Motor neuron (in vitro differentiated cells): ENCODE measurements at regions not wholly inside any gene's neighbourhood (a gene's known extent, or its start where the extent isn't known, plus 50 kb on each side); places are given as distances from the start of the nearest gene placed in this dataset.
"Not testable (repeated sequence)": the region's sequence is repeated elsewhere in the genome, so short reads cannot be mapped to it uniquely, and the experiment has no call there.

Experiments
- ATAC-seq, 8 experiments: fragments of 200-7000 bp; cut with Tn5 transposase; replicated peaks in 6 of 8; 2 replicates each; pipeline ENCODE4 v1.8.0; 2021; ENCODE audit warnings: mild to moderate bottlenecking in 8 of 8, moderate library complexity in 8 of 8
- H3K27ac ChIP-seq, 2 donors: fragments of 250-450 bp; sonication (Bioruptor Pico); 2 replicates each; pipeline ENCODE4 v1.9.0; 2021; ENCODE audit warnings: antibody characterized with exemption in 2 of 2, mild to moderate bottlenecking in 2 of 2, moderate library complexity in 1 of 2
- H3K4me1 ChIP-seq, 2 donors: fragments of 250-450 bp; sonication (Bioruptor Pico); replicated peaks in 1 of 2; 2 replicates each; pipeline ENCODE4 v1.6.1; 2021; ENCODE audit warnings: antibody characterized with exemption in 2 of 2, mild to moderate bottlenecking in 2 of 2, moderate library complexity in 1 of 2
- H3K4me3 ChIP-seq, 5 donors: fragments of 250-450 bp; sonication (Bioruptor Pico); 2 replicates each; pipeline ENCODE4 v1.9.0; 2021; ENCODE audit warnings: antibody characterized with exemption in 5 of 5, mild to moderate bottlenecking in 5 of 5, moderate library complexity in 4 of 5
- WGBS, 10 experiments: fragments of 450-650 bp; shearing (Covaris generic); methylation state at CpG; one replicate each; pipeline ENCODE4 v1.0.0; 2022; 5-methylcytosine and 5-hydroxymethylcytosine counted together
- in situ Hi-C, 9 experiments: fragments of 400-800 bp; cut with MboI; loops; one replicate each; pipeline ENCODE4 v1.15.0; 2021; ENCODE audit warnings: low sequenced_read_pairs in 9 of 9, low pct_unique_long_range_greater_than_20kb in 2 of 9; ENCODE audit not compliant: unreplicated experiment in 9 of 9

- WGBS, 10 experiments: 0 to 96% (median 77%) methylated on average over 1 to 3 of the region's 3 CpGs
- Histone ChIP-seq H3K4me3 (no peak overlapping the region), H3K4me1 (no peaks in the 10 kb centered on the region), H3K27ac (no peak overlapping the region)
- in situ Hi-C loops: no loop called here
- ATAC-seq: no peak
Measured at GRCh38 chr5:100148239-100148638, 386.9 kb upstream of the FAM174A start.

GRCh38 chr5:100142607-100143006, 392.6 kb upstream of the FAM174A start:
- no peaks in the 10 kb centered on the region for H3K4me1 ChIP-seq
- in situ Hi-C loops: no loop called here
- no peak overlapping the region for H3K27ac ChIP-seq
- ATAC-seq: no peak
- no peak overlapping the region for H3K4me3 ChIP-seq

DNA sequence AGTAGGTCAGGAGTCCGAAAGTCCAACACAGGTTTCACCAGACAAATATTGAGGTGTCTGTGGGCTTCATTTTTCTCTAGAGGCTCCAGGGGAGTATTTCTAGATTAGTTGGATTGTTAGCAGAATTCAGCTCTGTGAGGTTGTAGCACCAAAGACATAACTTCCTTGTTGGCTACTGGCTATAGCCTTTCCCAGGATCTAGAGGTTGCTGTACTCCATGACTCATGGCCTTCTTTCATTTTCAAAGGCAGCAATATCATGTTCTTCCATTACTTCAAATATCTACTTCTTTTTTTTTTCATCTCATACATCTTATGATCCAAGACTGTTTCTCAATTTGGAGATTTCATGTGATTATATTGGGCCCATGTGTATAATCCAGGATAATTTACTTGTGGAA, 404.0 kb upstream of the FAM174A start:
- WGBS, 10 experiments: 0 to 100% (median 71%) methylated on average over 1 of the region's 1 CpG; no CpG with 5 or more reads in 7 of the 10 experiments
- no peak for ATAC-seq

DNA sequence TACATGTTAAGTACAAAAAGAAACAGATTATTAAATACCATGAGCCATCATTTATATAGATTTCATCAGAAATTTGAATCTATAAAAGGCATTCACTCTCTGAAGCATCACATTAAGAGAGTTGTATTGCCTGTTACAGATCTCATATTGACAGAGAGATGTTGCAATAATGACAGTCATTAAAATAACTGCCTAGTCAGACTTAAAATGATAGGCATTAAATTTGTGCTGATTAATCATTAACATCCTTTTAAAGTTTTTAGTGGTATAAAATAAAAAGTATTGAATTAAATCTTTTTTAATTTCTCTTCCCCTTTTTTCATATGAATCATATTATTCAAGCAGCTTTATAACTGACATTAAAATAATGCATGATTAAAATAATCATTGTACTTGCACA, 404.9 kb upstream of the FAM174A start:
- in situ Hi-C loops: no loop called here
- ATAC-seq: peak in 1 of 8 experiments; percentile 13
- Histone ChIP-seq H3K4me1 (no peaks in the 10 kb centered on the region), H3K4me3 (no peak overlapping the region), H3K27ac (no peak overlapping the region)

More for the DNA sequence above, 404.0 kb upstream of the FAM174A start:
- Histone ChIP-seq H3K4me1 (no peaks in the 10 kb centered on the region), H3K27ac (no peak overlapping the region), H3K4me3 (no peak overlapping the region)
- in situ Hi-C loops: no loop called here

GRCh38 chr5:100119903-100120302, 415.3 kb upstream of the FAM174A start:
- Histone ChIP-seq H3K4me1 (no peaks in the 10 kb centered on the region), H3K4me3 (no peak overlapping the region), H3K27ac (no peak overlapping the region)
- in situ Hi-C loops: no loop called here
- no peak for ATAC-seq
- 0 to 100% (median 100%) methylated on average over 1 of the region's 1 CpG; no CpG with 5 or more reads in 3 of the 10 experiments for WGBS, 10 experiments

GRCh38 chr5:100110497-100110896, 424.7 kb upstream of the FAM174A start:
- Histone ChIP-seq H3K27ac (no peak overlapping the region), H3K4me1 (no peaks in the 10 kb centered on the region), H3K4me3 (no peak overlapping the region)
- ATAC-seq: no peak
- in situ Hi-C loops: no loop called here
- 0 to 88% (median 55%) methylated on average over 1 to 2 of the region's 2 CpGs for WGBS, 10 experiments

GRCh38 chr5:100108883-100109282, 426.3 kb upstream of the FAM174A start:
- WGBS, 10 experiments: 0 to 100% (median 84%) methylated on average over 1 of the region's 3 CpGs; no CpG with 5 or more reads in 4 of the 10 experiments
- ATAC-seq: no peak
- H3K4me1 ChIP-seq: no peaks in the 10 kb centered on the region
- in situ Hi-C loops: no loop called here
- H3K4me3 ChIP-seq: no peak overlapping the region
- H3K27ac ChIP-seq: no peak overlapping the region

- ATAC-seq, H3K27ac ChIP-seq, H3K4me1 ChIP-seq, H3K4me3 ChIP-seq, in situ Hi-C loops: not testable (repeated sequence)
- no CpG with 5 or more reads among the region's 1 CpG for WGBS, 10 experiments
Measured at GRCh38 chr5:100103592-100104119, 431.5 kb upstream of the FAM174A start.

DNA sequence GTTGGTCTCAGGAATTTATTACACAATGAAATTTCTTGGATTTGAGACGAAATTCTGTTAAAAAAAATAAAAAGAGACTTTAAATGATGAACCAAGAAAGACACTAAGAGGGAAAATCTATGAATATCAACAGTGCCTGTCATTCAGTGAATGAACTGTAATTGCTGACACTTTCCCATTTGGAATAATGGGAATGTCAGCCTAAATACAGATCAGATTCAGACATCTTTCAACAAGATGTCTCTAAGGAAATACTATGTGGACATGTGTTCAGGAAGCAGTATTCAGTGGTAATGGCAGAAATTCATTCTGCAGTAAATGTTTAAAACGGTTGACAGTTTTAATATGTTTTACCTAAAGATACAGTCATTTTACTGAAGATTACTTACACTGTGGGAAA, 433.7 kb upstream of the FAM174A start:
- in situ Hi-C loops, H3K27ac ChIP-seq, ATAC-seq, H3K4me1 ChIP-seq, H3K4me3 ChIP-seq: not testable (repeated sequence)
- WGBS, 10 experiments: 14 to 83% (median 51%) methylated on average over 1 of the region's 2 CpGs; no CpG with 5 or more reads in 4 of the 10 experiments

DNA sequence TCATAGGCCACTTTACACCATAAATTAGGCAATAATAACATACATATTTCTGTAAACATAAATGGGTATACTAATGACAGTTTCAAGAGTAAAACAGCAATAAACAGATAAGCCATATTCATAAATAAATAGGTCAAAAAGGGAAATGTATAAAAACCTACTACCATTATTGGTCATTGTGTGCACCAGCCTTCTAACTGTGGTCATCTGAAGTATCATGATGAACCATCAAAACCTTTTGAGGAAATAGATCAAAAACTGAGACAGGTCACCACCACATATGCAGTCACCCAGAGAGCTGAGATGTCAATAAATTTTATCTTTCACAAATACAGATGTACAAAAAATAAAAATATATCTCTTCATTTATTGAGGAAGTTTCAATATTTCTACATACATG, 438.8 kb upstream of the FAM174A start:
- H3K4me1 ChIP-seq, in situ Hi-C loops, H3K4me3 ChIP-seq, ATAC-seq, H3K27ac ChIP-seq: not testable (repeated sequence)

DNA sequence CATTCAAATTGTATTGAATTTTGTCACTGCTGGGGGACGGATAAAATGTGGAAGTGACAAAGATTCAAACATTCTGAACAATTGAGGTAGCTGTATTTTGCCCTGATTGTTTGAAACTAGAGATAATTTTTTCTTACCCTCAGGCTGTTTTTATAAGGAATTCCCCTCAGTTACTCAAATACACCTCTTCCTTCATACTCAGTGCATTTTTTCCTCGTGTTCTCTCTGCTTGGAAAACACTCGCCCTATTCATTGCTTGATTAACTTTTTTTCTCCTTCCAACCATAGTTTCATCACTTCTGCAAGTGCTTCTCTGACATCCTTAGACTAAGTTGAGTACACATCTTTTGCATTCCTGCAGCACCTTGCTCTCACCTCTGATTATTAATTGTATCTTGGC, 454.5 kb upstream of the FAM174A start:
- H3K4me3 ChIP-seq, H3K27ac ChIP-seq, in situ Hi-C loops, ATAC-seq, H3K4me1 ChIP-seq: not testable (repeated sequence)
- WGBS, 10 experiments: no CpG with 5 or more reads among the region's 3 CpGs

DNA sequence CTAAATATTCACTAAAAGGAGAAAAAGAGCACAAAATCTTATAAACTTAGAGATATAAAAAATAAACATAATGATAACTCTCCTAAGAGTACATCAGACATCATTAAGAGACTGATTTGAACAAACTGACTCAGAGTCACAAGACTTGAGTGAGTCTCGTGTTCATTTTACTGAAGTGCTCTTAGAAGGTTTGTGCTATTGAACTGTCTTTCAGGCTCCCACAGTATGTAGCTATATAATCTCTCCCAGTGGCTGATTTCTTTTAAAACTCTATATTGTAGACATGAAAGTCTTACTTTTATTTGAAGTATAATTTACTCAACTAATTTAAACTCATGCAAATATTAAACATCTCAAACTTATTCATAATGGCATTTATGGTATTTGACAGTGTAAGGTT, 456.0 kb upstream of the FAM174A start:
- H3K27ac ChIP-seq, in situ Hi-C loops, H3K4me3 ChIP-seq, H3K4me1 ChIP-seq: not testable (repeated sequence)
- 40% methylated on average over 1 of the region's 1 CpG; no CpG with 5 or more reads in 9 of the 10 experiments for WGBS, 10 experiments
- peak in 1 of 8 experiments; percentile 39 for ATAC-seq

DNA sequence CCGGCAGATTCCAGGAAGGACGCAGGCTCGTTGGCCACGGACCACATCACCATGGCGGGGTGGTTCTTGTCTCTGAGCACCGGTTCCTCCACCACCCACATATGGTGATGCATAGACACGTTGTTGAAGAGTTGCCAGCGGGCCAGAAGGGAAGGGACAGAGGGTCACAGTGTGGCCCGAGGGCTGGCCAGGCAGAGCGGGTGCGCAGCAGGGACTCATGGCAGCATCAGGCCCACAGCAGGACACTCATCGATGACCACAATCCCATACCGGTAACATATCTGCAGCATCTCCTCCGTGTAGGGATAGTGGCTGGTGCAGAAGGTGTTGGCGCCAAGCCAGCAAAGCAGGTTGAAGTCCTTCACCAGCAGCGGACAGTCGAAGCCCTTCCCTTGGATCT, 469.2 kb upstream of the FAM174A start:
- H3K4me1 ChIP-seq, in situ Hi-C loops, H3K4me3 ChIP-seq, H3K27ac ChIP-seq, ATAC-seq: not testable (repeated sequence)
- WGBS, 10 experiments: no CpG with 5 or more reads among the region's 17 CpGs

- Histone ChIP-seq H3K27ac (no peak overlapping the region), H3K4me1 (no peaks in the 10 kb centered on the region), H3K4me3 (no peak overlapping the region)
- in situ Hi-C loops: no loop called here
- no peak for ATAC-seq
- WGBS, 10 experiments: 0 to 96% (median 88%) methylated on average over 1 to 2 of the region's 2 CpGs
Measured at GRCh38 chr5:100043475-100043874, 491.7 kb upstream of the FAM174A start.

DNA sequence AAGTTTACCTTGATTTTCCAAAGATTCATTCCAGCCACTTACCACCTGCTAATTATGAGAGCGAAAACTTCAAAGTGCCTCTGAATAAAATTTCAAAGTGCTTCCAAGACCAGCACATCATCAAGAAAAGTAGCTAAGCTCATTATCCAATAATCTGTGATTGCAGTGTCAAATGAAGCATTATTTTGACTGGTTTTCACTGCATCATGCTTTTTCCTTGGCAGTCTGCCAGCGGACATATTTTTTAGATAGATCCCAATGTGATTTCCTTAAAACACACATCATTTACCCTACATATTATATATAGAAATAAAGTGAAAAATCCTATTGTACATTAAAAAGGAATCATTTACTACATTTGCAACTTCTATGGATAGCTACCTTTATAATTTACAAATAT, 508.6 kb upstream of the FAM174A start:
- WGBS, 10 experiments: 21 to 100% (median 80%) methylated on average over 1 to 2 of the region's 2 CpGs
- ATAC-seq: no peak
- Histone ChIP-seq H3K4me1 (no peaks in the 10 kb centered on the region), H3K27ac (no peak overlapping the region), H3K4me3 (no peak overlapping the region)
- in situ Hi-C loops: no loop called here
